Epithelial cell of esophagus (primary cell): ENCODE measurements at regions not wholly inside any gene's neighbourhood (a gene's known extent, or its start where the extent isn't known, plus 50 kb on each side); places are given as distances from the start of the nearest gene placed in this dataset.

Source experiments
- DNase-seq: peaks from one replicate; pipeline ENCODE4 v3.0.0; 2010; ENCODE audit warnings: low read depth
- H3K4me3 ChIP-seq: 2 replicates; pipeline ENCODE4 v1.5.1; 2011; ENCODE audit warnings: mild to moderate bottlenecking, low read length, control low read depth
- TF ChIP-seq, protein P1 (sequence below): IDR thresholded peaks from 2 replicates; pipeline ENCODE4 v1.5.1; 2011; ENCODE audit warnings: low read depth, mild to moderate bottlenecking, low read length, control low read depth, inconsistent platforms; ENCODE audit not compliant: insufficient read depth; ENCODE audit errors: missing control alignments

DNA sequence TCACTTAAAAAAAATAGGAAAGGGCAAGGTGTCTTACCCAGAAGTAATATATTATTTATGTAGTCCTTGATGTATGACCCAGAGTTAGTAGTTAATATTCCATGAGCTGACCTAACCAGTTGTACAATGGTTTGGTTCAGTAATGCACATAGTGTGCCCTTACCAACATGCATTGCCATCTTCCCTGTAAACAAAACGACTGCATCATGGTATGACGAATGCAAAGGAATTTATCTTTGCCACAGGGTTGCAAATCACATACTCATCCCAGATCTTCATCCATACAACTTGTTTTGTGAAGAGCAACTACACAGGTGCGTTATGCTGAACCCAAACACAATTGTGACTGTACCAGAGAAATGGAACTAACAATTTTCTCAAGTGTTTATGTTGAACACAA, 68.9 kb upstream of the ZSWIM2 start:
- TF ChIP-seq, protein P1, sequence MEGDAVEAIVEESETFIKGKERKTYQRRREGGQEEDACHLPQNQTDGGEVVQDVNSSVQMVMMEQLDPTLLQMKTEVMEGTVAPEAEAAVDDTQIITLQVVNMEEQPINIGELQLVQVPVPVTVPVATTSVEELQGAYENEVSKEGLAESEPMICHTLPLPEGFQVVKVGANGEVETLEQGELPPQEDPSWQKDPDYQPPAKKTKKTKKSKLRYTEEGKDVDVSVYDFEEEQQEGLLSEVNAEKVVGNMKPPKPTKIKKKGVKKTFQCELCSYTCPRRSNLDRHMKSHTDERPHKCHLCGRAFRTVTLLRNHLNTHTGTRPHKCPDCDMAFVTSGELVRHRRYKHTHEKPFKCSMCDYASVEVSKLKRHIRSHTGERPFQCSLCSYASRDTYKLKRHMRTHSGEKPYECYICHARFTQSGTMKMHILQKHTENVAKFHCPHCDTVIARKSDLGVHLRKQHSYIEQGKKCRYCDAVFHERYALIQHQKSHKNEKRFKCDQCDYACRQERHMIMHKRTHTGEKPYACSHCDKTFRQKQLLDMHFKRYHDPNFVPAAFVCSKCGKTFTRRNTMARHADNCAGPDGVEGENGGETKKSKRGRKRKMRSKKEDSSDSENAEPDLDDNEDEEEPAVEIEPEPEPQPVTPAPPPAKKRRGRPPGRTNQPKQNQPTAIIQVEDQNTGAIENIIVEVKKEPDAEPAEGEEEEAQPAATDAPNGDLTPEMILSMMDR = no peak
- DNase-seq = peak; percentile 57
- no peak overlapping the region for H3K4me3 ChIP-seq

DNA sequence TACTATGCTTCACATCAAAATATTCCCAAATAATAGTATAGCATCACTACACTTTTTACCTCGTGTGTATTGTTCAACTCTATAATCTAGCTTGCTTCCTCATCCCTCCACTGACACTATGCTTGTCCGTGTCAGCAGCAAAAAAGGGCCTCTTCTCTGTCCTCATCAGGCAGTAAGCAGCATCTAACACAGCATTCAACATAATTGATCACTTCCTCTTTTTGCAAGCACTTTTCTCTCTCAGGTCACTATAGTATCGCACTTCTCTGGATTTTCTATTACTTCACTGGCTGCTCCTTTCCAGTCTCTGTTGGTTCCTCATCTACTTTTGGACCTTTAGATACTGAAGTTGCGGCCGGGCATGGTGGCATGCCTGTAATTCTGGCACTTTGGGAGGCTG, 64.9 kb upstream of the ZSWIM2 start:
- DNase-seq = no peak
- TF ChIP-seq, protein P1 = no peak
- no peak overlapping the region for H3K4me3 ChIP-seq

DNA sequence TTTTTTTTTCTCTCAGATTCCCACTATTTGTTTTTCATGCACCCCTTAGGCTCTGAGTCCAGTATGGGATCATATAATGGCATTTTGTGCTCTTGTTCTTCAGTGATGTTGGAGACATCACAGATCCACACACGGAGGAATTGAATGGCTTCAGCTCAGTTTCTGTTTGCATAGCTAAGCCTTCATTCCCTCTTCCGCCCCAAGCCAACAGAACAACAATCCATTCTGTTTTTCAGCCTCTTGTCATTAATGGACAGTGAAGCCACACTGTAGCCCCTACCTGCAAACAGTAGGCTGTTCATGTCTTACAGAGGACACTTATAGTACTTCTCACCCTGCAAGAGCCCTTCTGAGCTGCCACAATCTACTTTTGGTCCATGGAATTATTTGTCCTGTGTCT, 64.0 kb upstream of the ZSWIM2 start:
- TF ChIP-seq, protein P1 = no peak
- DNase-seq = no peak
- no peak overlapping the region for H3K4me3 ChIP-seq

DNA sequence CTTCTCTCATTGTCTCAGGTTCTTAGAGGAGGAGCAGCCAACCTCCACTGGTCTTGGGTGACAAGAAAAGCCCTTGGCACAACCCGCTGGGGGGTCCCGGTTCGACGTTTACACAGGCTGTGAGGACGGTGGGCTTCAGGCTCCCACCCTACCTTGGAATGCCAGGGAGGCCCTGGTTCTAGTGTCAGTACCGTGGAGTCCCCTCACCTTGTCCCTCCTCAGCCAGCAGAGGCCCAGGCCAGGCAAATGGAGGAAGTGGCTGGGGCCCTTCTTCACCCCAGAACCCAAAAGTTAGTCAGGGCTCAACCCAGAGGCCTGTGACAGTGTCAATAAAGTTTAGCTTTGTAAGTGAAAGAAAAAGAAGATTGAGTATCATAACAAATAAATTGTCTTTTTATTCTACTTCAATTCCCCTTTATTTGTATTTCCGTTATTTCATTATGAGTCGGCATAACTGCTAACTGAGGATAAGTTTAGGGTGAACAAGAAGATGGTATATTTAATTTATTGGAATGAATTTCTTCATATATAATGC, 62.6 kb upstream of the ZSWIM2 start:
- H3K4me3 ChIP-seq = no peak overlapping the region
- TF ChIP-seq, protein P1 = no peak
- DNase-seq = no peak

DNA sequence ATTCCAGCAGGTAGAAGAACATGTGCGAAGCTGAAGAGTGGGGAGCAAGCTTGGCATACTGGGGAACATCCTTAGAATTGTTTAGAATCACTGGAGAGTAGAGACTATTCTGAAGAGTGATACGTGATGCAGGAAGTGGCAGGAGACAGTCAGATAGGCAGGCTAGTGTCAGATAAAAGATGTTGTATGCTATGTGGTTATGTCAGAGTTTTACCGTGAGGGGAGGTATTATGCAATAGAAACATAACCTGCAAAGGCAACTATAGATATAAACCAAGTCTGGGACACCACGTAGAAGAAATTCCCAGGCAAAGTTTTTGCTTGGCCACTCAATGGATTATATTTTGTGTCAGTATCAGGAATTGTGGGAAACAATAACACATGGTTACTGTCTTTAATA, 62.0 kb upstream of the ZSWIM2 start:
- H3K4me3 ChIP-seq = no peak overlapping the region
- TF ChIP-seq, protein P1 = no peak
- DNase-seq = no peak

DNA sequence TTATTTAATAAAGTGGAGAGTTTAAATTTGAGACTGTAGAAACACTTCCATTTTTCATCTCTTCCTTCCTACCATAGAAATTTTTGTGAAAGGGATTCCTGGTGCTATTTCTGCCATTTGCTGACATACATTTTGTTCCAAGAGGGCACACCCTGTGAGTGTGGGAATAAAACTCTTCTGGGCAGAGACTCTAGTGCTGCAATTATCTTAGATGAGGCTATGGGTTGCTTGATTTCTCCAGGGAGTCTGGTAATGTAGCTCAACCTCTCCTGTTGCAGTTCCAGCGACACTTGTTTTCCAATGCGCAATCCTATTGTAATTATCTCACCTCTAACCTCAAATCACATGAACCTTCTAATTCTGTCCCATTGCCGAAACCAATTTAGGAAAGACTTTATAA, 60.1 kb upstream of the ZSWIM2 start:
- no peak overlapping the region for H3K4me3 ChIP-seq
- no peak for DNase-seq

DNA sequence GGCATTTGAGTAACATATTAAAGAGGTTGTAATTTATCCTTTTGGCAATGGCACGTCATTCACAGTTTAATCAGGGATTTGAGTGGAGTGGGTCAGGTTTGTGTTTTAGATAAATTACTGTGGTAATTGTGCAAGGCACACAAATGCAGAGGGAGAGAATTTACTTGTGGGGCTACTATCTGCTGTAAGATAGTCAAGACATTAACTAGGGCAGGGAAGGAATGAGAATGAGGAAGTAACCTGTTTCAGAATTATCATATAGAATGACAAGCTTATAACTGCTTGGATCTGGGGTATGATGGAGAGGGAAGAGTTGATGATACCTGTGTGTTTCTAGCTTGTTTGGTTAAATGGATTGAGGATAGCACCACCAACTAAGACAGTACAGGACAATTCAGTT, 58.9 kb upstream of the ZSWIM2 start:
- H3K4me3 ChIP-seq = no peak overlapping the region
- TF ChIP-seq, protein P1 = no peak
- DNase-seq = no peak

More for the DNA sequence above, 60.1 kb upstream of the ZSWIM2 start:
- TF ChIP-seq, protein P1 = no peak
